SK-N-SH (cell line): ENCODE measurements at regions not wholly inside any gene's neighbourhood (a gene's known extent, or its start where the extent isn't known, plus 50 kb on each side); places are given as distances from the start of the nearest gene placed in this dataset.

Source experiments
- ELF1 ChIP-seq: IDR thresholded peaks from 2 replicates; pipeline ENCODE4 v1.4.0; 2012
- TF ChIP-seq, protein P1 (sequence below): fragments of 200-600 bp; sonication (generic); IDR thresholded peaks from 2 replicates; pipeline ENCODE4 v1.6.1; 2017; ENCODE audit warnings: antibody characterized with exemption, mild to moderate bottlenecking, moderate library complexity

DNA sequence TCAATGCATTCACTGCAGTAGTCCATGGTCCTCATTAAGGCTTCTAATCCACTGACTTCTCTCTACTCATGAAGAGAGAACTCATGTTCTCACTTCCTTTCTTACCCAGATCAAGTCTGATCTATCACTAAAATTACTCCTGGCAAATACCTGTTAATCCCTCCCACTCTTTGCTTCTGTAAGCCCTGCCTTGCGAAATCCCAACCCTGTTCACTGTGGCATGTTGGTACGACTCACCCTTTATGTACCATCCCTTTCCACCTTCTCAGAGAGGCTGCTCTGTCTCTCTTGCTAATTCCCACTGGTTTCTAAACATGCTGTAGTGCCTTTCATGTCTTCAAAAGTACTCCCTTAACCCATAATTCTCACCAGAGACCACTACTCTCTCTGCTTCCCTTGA is 272.2 kb upstream of the ACVR2A start:
- TF ChIP-seq, protein P1, sequence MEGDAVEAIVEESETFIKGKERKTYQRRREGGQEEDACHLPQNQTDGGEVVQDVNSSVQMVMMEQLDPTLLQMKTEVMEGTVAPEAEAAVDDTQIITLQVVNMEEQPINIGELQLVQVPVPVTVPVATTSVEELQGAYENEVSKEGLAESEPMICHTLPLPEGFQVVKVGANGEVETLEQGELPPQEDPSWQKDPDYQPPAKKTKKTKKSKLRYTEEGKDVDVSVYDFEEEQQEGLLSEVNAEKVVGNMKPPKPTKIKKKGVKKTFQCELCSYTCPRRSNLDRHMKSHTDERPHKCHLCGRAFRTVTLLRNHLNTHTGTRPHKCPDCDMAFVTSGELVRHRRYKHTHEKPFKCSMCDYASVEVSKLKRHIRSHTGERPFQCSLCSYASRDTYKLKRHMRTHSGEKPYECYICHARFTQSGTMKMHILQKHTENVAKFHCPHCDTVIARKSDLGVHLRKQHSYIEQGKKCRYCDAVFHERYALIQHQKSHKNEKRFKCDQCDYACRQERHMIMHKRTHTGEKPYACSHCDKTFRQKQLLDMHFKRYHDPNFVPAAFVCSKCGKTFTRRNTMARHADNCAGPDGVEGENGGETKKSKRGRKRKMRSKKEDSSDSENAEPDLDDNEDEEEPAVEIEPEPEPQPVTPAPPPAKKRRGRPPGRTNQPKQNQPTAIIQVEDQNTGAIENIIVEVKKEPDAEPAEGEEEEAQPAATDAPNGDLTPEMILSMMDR, result no peak
- TF ChIP-seq ELF1, result no peak
